Stomach (tissue), 4 donors: ENCODE measurements at regions not wholly inside any gene's neighbourhood (a gene's known extent, or its start where the extent isn't known, plus 50 kb on each side); places are given as distances from the start of the nearest gene placed in this dataset.

Experiments used
- CTCF ChIP-seq, 7 experiments: fragments of 450-650 bp in 4 of 7; fragments of 200-600 bp in 3 of 7; sonication (generic) in 3 of 7; IDR thresholded peaks; one replicate each; pipeline ENCODE4 v1.5.1; 2016 to 2019; ENCODE audit warnings: antibody characterized with exemption in 7 of 7, control low read depth in 2 of 7, mild to moderate bottlenecking in 1 of 7
- EP300 ChIP-seq: sonication (generic); formaldehyde crosslinking; IDR thresholded peaks from one replicate; pipeline ENCODE4 v1.6.1; 2017; ENCODE audit warnings: antibody characterized with exemption
- POLR2A ChIP-seq, 4 donors: fragments of 450-650 bp; IDR thresholded peaks; one replicate each; pipeline ENCODE4 v1.6.1; 2016; ENCODE audit warnings: antibody characterized with exemption in 4 of 4, control low read depth in 2 of 4, mild to moderate bottlenecking in 1 of 4, moderate library complexity in 1 of 4
- POLR2AphosphoS5 ChIP-seq, 3 donors: sonication (generic); formaldehyde crosslinking; IDR thresholded peaks; one replicate each; pipeline ENCODE4 v1.6.1; 2016; ENCODE audit warnings: antibody characterized with exemption in 3 of 3

GRCh38 chr9:120236596-120236995 lies 343.4 kb downstream of the CDK5RAP2 start:
- TF ChIP-seq CTCF (IDR thresholded peaks at IDR 0.05) (no peak), POLR2A (IDR thresholded peaks at IDR 0.05) (no peak), EP300 (no peak), POLR2AphosphoS5 (IDR thresholded peaks at IDR 0.05) (no peak)
